HCT116 (cell line): ENCODE measurements at regions not wholly inside any gene's neighbourhood (a gene's known extent, or its start where the extent isn't known, plus 50 kb on each side); places are given as distances from the start of the nearest gene placed in this dataset.

Experiments
- ATAC-seq: fragments of 200-7000 bp; cut with Tn5 transposase; 2 replicates; pipeline ENCODE4 v1.9.1; 2020; ENCODE audit warnings: mild to moderate bottlenecking, moderate library complexity
- BruUV-seq: library from RNA; stranded (reverse); fragments of 400-500 nt; replicated peaks from 2 replicates; lab custom pipeline; 2021; lab: Mats Ljungman, UMichigan
- CTCF ChIA-PET: fragments of 300-600 bp; sonication (Branson Sonifier 250); formaldehyde crosslinking; loops from one replicate; lab custom pipeline; 2021; ENCODE audit warnings: antibody characterized with exemption; lab: Charles Lee
- POLR2A ChIA-PET: fragments of 300-600, 350-600 bp; sonication (Branson Sonifier 250); formaldehyde crosslinking; loops from one replicate; lab custom pipeline; 2021; ENCODE audit warnings: antibody characterized with exemption; lab: Charles Lee
- RAD21 ChIA-PET, 2 experiments: fragments of 300-600 bp; sonication (Branson Sonifier 250); formaldehyde crosslinking; loops; one replicate each; lab custom pipeline; 2023; ENCODE audit warnings: low total read pairs in 2 of 2; ENCODE audit not compliant: uncharacterized antibody in 2 of 2, unreplicated experiment in 2 of 2, low non-redundant PET in 1 of 2; lab: Charles Lee
- DNase-seq: peaks from one replicate; pipeline ENCODE4 v3.0.0-alpha.2; 2010; ENCODE audit warnings: low read depth, low spot score
- H2AFZ ChIP-seq: fragments of 200-600 bp; shearing (Covaris generic), sonication (generic); 2 replicates; pipeline ENCODE4 v1.6.1; 2017; ENCODE audit warnings: low read depth, mixed run types, mixed read lengths, antibody characterized with exemption, low read length; ENCODE audit not compliant: poor library complexity, severe bottlenecking
- H3K27ac ChIP-seq: 2 replicates; pipeline ENCODE4 v1.5.1; 2012; ENCODE audit warnings: low read depth, low read length
- H3K27me3 ChIP-seq: fragments of 200-600 bp; sonication (generic); 2 replicates; pipeline ENCODE4 v1.6.1; 2016; ENCODE audit warnings: mixed run types, low read length, mixed read lengths; ENCODE audit not compliant: insufficient read depth
- H3K36me3 ChIP-seq, 2 experiments: fragments of 200-500 bp in 1 of 2; fragments of 200-600 bp in 1 of 2; sonication (Bioruptor generic) in 1 of 2; sonication (generic) in 1 of 2; 2 replicates each; pipeline versions ENCODE4 v1.5.1 to v1.6.1; 2014 to 2016; ENCODE audit warnings: low read length in 2 of 2, inconsistent platforms in 1 of 2, mixed read lengths in 1 of 2, mixed run types in 1 of 2; ENCODE audit not compliant: insufficient read depth in 2 of 2, control insufficient read depth in 1 of 2
- H3K4me1 ChIP-seq, 2 experiments: fragments of 200-600 bp in 1 of 2; sonication (generic) in 1 of 2; 2 replicates each; pipeline versions ENCODE4 v1.5.1 to v1.6.1; 2012 to 2017; ENCODE audit warnings: low read length in 2 of 2, inconsistent platforms in 1 of 2, mild to moderate bottlenecking in 1 of 2, mixed read lengths in 1 of 2, mixed run types in 1 of 2, moderate library complexity in 1 of 2; ENCODE audit not compliant: insufficient read depth in 2 of 2, control insufficient read depth in 1 of 2
- H3K4me2 ChIP-seq: fragments of 200-600 bp; sonication (generic); 2 replicates; pipeline ENCODE4 v1.6.1; 2017; ENCODE audit warnings: mixed run types, low read length, mixed read lengths
- H3K4me3 ChIP-seq, 2 experiments: fragments of 200-600 bp in 1 of 2; sonication (generic) in 1 of 2; replicated peaks in 1 of 2; 2 replicates each; pipeline ENCODE4 v1.5.1; 2011 to 2016; ENCODE audit warnings: low read length in 2 of 2, control low read depth in 1 of 2, low read depth in 1 of 2, mild to moderate bottlenecking in 1 of 2, mixed read lengths in 1 of 2, mixed run types in 1 of 2
- H3K79me2 ChIP-seq: fragments of 200-600 bp; sonication (generic); 2 replicates; pipeline ENCODE4 v1.6.1; 2017; ENCODE audit warnings: mild to moderate bottlenecking, mixed run types, low read length, moderate library complexity, mixed read lengths; ENCODE audit not compliant: insufficient read depth
- H3K9ac ChIP-seq: fragments of 200-600 bp; sonication (generic); 2 replicates; pipeline ENCODE4 v1.6.1; 2016; ENCODE audit warnings: low read length, mixed read lengths
- H3K9me2 ChIP-seq: fragments of 200-600 bp; sonication (generic), shearing (Covaris generic); 2 replicates; pipeline ENCODE4 v1.6.1; 2017; ENCODE audit warnings: mixed run types, mild to moderate bottlenecking, moderate library complexity; ENCODE audit not compliant: insufficient read depth
- H3K9me3 ChIP-seq, 2 experiments: fragments of 200-500 bp in 1 of 2; fragments of 200-600 bp in 1 of 2; sonication (Bioruptor generic) in 1 of 2; sonication (generic) in 1 of 2; 2 replicates each; pipeline ENCODE4 v1.6.1; 2014 to 2017; ENCODE audit warnings: low read length in 2 of 2, mixed read lengths in 2 of 2, inconsistent platforms in 1 of 2, low read depth in 1 of 2, mild to moderate bottlenecking in 1 of 2, mixed run types in 1 of 2, moderate library complexity in 1 of 2; ENCODE audit not compliant: control insufficient read depth in 1 of 2, insufficient read depth in 1 of 2
- H4K20me1 ChIP-seq: fragments of 200-600 bp; sonication (generic), shearing (Covaris generic); 2 replicates; pipeline ENCODE4 v1.6.1; 2017; ENCODE audit warnings: mixed run types, mild to moderate bottlenecking, moderate library complexity; ENCODE audit not compliant: insufficient read depth
- CBX3 ChIP-seq: IDR thresholded peaks from 2 replicates; pipeline ENCODE4 v1.6.1; 2012; ENCODE audit warnings: low read depth
- EZH2phosphoT487 ChIP-seq: fragments of 200-600 bp; IDR thresholded peaks from 2 replicates; pipeline ENCODE4 v1.6.1; 2018; ENCODE audit warnings: antibody characterized with exemption, borderline replicate concordance
- FOSL1 ChIP-seq: IDR thresholded peaks from 2 replicates; pipeline ENCODE4 v1.6.1; 2012; ENCODE audit warnings: low read depth
- POLR2A ChIP-seq: IDR thresholded peaks from 2 replicates; pipeline ENCODE4 v1.7.0; 2011; ENCODE audit warnings: borderline replicate concordance; ENCODE audit not compliant: insufficient read depth, insufficient read length; ENCODE audit errors: extremely low read depth
- RAD21 ChIP-seq: IDR thresholded peaks from 2 replicates; pipeline ENCODE4 v1.6.1; 2012; ENCODE audit warnings: low read depth, mild to moderate bottlenecking
- REST ChIP-seq: IDR thresholded peaks from 2 replicates; pipeline ENCODE4 v1.6.1; 2012; ENCODE audit warnings: low read depth
- SIN3A ChIP-seq: IDR thresholded peaks from 2 replicates; pipeline ENCODE4 v1.6.1; 2012; ENCODE audit warnings: low read depth
- ZBTB33 ChIP-seq: IDR thresholded peaks from 2 replicates; pipeline ENCODE4 v1.6.1; 2011; ENCODE audit warnings: mild to moderate bottlenecking, low read length, moderate library complexity; ENCODE audit not compliant: insufficient replicate concordance; ENCODE audit errors: extremely low read depth
- intact Hi-C: fragments of 100-400 bp; cut with micrococcal nuclease; formaldehyde crosslinking; loops from 2 replicates; pipeline ENCODE4 v1.10.0; 2022
- TF ChIP-seq, protein P1 (sequence below): IDR thresholded peaks from 2 replicates; pipeline ENCODE4 v1.6.1; 2012

DNA sequence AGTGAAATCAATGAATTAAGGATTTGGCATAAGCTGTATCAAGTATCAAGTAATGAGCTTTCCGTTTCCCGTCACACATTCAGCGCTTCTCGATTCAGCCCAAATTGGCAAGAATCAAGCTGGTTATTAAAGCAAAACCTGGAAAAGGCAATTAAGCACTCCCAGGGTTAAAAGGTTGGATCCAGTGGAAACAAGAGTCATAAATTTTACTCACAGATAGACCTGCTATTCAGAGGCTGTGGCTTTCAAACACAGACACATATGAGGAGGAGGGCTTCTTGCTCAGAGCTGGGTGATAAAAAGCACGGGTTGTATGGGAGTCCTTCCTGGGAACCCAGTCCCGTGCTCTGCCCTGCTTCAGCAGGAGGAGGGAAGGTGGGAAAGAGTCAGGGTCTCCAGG, 112.3 kb upstream of the CXCL14 start:
- CTCF ChIA-PET, result no interaction called here
- no peaks in the 10 kb centered on the region for H3K9me3 ChIP-seq
- no peak overlapping the region for H3K27ac ChIP-seq
- H3K4me3 ChIP-seq, result no peak overlapping the region
- intact Hi-C loops, result no loop called here
- RAD21 ChIA-PET, result no interaction called here
- ATAC-seq (no peak), DNase-seq (no peak)
- H3K9me2 ChIP-seq, result no peaks in the 10 kb centered on the region
- no peaks in the 10 kb centered on the region for H3K79me2 ChIP-seq
- H2AFZ ChIP-seq, result no peak overlapping the region
- BruUV-seq, result no TSS peak
- H3K36me3 ChIP-seq, result no peaks in the 10 kb centered on the region
- no peak overlapping the region for H3K4me2 ChIP-seq
- peaks cover 12% of the 10 kb centered on the region; the same call in 1 of the 2 replicates for H3K27me3 ChIP-seq
- H3K9ac ChIP-seq, result no peak overlapping the region
- no peaks in the 10 kb centered on the region for H4K20me1 ChIP-seq
- no peaks in the 10 kb centered on the region for H3K4me1 ChIP-seq
- TF ChIP-seq POLR2A (no peak), FOSL1 (no peak), RAD21 (no peak), CBX3 (no peak), EZH2phosphoT487 (no peak), ZBTB33 (no peak), SIN3A (no peak), REST (no peak)
- TF ChIP-seq, protein P1, sequence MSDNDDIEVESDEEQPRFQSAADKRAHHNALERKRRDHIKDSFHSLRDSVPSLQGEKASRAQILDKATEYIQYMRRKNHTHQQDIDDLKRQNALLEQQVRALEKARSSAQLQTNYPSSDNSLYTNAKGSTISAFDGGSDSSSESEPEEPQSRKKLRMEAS, result no peak
- POLR2A ChIA-PET, result no interaction called here
